ENCODE measurements at regions not wholly inside any gene's neighbourhood (a gene's known extent, or its start where the extent isn't known, plus 50 kb on each side); places are given as distances from the start of the nearest gene placed in this dataset.
A peak's percentile ranks its signal among the peaks of the same experiment; 100 is the strongest.
"Not testable (repeated sequence)": the region's sequence is repeated elsewhere in the genome, so short reads cannot be mapped to it uniquely, and the experiment has no call there.

GRCh38 chr5:57745029-57745428, 262.4 kb upstream of the ACTBL2 start:
- no peak for DNase-seq (ENCODE audit: low spot score)

DNA sequence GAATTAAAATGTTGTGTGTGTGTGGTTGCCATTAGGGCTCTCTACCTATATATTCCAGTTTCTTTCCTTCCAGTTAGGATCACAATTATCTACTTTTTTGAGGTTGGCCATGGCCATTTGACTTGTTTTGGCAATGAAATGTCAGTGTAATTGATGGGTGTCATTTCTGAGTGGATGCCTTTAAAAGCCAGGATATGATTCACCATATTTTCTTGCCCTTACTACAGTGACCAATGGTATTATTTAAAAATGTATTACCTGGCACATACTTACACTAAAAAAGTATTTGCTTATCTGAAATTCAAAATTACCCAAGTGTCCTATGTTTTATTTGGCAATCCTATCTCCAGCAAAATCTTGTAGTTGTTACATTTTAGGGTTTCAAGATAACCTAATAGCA, 258.7 kb upstream of the ACTBL2 start:
- no peak for DNase-seq (ENCODE audit: low spot score)

DNA sequence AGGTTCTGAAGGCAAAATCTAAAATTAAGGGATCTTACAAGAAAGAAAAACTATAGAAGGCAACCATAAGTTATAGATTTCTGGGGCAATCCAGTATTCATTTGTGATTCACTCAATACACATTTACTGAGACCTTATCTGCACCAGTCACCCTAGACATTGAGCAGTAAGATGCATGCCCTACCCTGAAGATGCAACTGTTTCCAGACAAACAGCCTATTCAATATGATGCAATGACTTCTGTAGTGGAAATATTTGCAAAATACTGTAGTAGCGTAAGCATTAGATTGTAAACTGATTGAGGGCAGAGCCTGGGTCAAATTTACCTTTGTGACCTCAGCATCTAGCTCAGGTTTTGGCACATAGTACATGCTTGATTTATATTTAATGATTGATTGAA, 256.2 kb upstream of the ACTBL2 start:
- DNase-seq (ENCODE audit: low spot score), result no peak

DNA sequence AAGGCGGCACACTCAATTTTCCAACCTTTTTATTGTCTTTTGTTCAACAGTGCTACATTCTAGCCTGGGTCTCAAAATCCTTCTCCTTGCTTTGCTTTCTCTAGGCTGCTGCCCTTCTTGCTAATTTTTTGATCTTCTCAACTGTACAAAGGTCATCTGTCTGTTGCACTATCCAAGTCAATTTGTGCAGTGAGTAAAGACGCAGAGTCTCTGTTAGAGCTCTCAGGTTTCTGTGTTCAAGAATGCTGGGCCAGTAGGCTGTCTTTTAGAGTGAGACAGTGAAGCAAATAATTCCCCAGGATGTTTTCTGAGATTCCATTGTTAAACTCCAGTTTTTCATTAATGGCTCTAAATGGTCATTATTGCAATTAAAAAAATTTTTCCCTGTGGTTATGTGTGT, 255.7 kb upstream of the ACTBL2 start:
- no peak for DNase-seq (ENCODE audit: low spot score)

DNA sequence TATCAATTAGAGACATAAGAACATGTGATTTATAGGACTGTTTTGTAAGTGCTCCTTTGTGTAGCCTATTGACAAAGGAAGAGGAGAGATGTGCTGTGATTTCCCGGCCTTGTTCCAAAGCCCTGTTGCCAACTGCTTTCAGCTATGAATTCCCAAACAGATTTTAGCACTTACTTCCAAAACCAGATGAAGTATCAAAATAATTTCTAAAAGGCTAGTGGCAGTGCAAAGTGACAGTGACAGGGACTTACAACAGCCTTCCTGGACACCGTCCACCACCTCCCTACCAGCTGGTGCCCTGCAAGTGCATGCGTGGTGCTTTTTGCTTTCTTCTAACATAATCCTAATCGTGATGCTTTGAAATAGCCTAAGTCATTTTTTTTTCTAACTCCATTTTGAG, 254.1 kb upstream of the ACTBL2 start:
- no peak for DNase-seq (ENCODE audit: low spot score)

- peak; percentile 42 for DNase-seq (ENCODE audit: low spot score)
Measured at GRCh38 chr5:57735279-57736153, 252.9 kb upstream of the ACTBL2 start.

DNA sequence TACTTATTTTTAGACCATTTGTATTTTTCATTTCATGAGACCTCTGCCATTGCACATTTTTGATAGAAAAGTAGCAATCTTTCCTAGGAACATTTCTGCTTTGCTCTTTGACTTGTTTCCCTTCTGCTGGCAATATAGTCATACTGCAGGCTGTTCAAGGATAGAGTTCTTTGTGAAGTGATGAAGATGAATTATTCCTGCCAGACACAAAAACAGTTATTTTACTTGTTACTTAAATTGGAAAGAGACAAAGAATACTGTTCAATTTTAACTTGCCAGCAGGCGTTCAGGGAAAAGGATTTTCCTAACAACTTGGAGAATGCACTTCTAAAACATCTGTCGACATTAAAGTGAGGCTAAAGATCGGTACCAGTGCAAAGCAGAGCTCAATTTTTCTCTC, 251.7 kb upstream of the ACTBL2 start:
- DNase-seq (ENCODE audit: low spot score), result no peak

DNA sequence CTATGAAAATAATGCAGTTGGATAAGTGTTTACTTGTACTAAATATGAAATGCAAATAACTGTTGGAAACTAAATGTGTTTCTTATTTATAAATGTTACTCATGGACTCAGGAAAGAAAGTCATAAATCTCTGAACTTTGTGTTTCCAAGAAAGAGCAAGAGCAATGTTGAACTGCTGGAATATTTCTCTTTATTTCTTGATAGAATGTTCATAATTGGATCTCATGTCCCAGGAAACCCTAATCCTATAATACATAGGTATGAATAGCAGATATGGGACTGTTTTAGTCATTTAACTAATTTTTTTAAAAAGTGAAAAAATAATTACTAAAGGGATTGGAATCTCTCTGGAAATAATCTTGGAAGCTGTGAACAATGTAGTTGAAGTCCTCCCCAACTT, 245.0 kb upstream of the ACTBL2 start:
- DNase-seq (ENCODE audit: low spot score), result no peak

GRCh38 chr5:57725658-57726504, 243.3 kb upstream of the ACTBL2 start:
- DNase-seq (ENCODE audit: low spot score), result no peak

GRCh38 chr5:57724836-57725235, 242.2 kb upstream of the ACTBL2 start:
- DNase-seq (ENCODE audit: low spot score), result peak; percentile 20

GRCh38 chr5:57721226-57721625, 238.6 kb upstream of the ACTBL2 start:
- no peak for DNase-seq (ENCODE audit: low spot score)

DNA sequence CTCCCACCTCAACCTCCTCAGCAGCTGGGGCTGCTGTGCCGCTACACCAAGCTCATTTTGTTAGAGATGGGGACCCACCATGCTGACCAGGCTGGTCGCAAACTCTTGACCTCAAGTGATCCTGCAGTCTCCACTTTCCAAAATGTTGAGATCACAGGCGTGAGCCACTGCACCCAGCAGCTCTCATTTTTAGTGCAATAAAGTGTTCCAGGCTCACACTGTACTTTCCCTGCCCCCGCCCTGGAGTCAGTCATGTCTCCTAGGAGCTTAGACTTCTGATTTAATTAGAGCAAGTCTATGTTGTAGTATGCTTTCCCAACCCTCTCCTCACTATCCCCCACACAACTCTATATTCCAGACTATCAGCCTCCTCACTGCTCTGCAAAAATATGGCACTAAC, 238.0 kb upstream of the ACTBL2 start:
- no peak for DNase-seq (ENCODE audit: low spot score)

GRCh38 chr5:57719216-57719615, 236.6 kb upstream of the ACTBL2 start:
- no peak for DNase-seq (ENCODE audit: low spot score)

DNA sequence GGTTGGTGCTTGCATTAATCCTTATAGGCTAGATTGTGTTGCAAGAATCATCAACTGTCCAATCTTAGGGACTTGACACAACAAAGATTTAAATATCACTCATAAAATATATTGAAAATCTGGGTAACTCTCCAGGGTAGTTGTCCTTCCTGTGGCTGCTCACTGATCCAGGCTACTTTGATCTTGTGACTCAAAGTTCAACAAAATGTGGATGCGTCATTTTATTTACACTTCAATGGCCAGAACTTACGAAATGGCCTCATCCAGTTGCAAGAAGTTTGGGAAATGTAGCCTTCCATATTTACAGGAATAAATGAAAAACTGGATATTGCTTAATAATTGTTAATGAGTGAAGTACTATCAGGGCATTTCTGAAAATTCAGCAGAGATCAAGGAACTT, 235.5 kb upstream of the ACTBL2 start:
- no peak for DNase-seq (ENCODE audit: low spot score)

DNA sequence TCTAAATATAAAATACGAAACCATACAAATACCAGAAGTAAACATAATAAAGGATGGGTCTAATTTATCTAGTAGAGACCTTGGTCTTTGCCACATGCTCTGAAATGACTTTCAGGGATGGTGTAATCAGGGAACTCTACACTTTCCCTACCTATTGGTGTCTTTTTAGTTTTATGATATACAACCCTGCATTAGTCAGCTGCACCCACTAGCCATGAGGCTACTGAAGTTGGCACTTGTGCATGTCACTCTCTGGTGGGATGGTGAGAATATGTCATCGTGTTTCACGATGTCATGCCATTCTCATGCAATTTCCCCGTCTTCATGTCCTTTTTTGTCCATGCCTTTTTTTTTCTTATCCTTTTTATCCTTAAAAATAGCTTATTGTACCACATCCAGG, 234.9 kb upstream of the ACTBL2 start:
- DNase-seq (ENCODE audit: low spot score), result no peak

DNA sequence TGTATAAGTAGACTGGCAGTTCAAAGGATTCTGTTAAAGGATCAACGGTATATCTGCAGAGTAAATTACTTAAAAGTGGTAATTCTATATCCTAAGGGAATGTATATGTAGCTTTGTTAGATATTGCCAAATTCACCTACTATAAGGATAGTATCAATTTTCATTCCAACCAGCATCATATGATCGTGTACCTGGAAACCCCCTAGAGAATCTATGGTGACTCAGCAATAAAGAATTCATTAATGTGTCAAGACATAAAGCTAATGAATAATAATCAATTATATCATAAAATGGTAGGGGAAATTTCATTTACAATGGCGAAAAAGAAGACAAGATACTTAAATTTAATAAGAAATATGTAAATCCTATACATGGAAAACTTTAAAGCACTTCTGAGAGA, 234.1 kb upstream of the ACTBL2 start:
- DNase-seq (ENCODE audit: low spot score), result no peak

- DNase-seq (ENCODE audit: low spot score), result no peak
Measured at GRCh38 chr5:57715296-57715695, 232.7 kb upstream of the ACTBL2 start.

DNA sequence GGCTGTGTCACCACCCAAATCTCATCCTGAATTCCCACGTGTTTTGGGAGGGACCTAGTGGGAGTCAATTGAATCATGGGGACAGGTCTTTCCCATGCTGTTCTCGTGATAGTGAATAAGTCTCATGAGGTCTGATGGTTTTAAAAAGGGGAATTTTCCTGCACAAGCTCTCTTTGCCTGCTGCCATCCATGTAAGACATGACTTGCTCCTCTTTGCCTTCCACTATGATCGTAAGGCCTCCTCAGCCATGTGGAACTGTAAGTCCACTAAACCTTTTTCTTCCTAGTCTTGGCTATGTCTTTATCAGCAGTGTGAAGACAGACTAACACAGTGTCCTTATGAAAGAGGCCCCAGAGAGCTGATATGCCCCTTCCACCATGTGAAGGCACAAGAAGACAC, 230.9 kb upstream of the ACTBL2 start:
- DNase-seq (ENCODE audit: low spot score), result not testable (repeated sequence)

GRCh38 chr5:57711946-57712345, 229.3 kb upstream of the ACTBL2 start:
- no peak for DNase-seq (ENCODE audit: low spot score)

DNA sequence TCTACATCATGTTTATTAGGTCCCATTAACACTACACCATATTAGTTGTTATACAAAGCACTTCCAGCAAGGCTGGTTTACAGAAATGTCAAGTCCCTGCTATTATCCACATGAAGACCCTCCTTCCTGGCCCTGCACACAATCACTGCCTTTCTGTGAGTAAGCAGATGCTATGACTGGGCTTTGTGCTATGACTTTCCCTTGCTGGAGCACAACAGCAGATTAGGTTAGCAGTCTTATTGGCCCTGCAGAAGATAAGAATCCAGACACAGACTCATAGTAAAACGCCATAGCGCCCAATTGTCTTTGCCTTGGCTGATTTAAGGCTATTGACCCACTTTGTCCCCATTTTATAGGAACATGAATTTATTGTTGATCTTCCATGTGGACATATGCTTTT, 228.9 kb upstream of the ACTBL2 start:
- DNase-seq (ENCODE audit: low spot score), result no peak

DNA sequence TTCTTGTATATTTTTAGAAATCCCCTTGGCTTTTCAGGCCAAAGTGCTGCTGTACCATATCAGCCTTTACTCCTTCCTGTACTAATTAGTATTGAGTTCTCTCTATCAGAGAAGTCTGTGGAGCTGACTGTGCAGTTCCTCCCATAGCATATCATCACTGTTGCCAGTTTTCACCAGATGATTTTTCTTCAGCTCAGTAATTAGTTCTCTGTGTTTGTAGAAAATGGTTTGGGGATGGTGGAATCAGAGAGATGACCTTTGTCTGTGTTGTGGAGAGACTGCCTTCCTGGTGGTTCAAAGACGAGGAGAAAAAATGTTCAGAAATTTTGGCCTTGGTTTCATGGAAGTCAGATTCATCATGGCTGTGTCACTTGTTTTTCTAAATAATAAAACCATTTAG, 227.5 kb upstream of the ACTBL2 start:
- no peak for DNase-seq (ENCODE audit: low spot score)

GRCh38 chr5:57705769-57706168, 223.2 kb upstream of the ACTBL2 start:
- no peak for DNase-seq (ENCODE audit: low spot score)

GRCh38 chr5:57703721-57704120, 221.1 kb upstream of the ACTBL2 start:
- DNase-seq (ENCODE audit: low spot score), result no peak
